Activated CD8-positive, alpha-beta memory T cell treated with anti-CD3 and anti-CD28 coated beads for 48 hours (primary cell): ENCODE measurements at regions not wholly inside any gene's neighbourhood (a gene's known extent, or its start where the extent isn't known, plus 50 kb on each side); places are given as distances from the start of the nearest gene placed in this dataset.

ENCODE experiments used
- DNase-seq, 3 experiments: peaks; one replicate each; pipeline ENCODE4 v3.0.0-alpha.2; 2020; ENCODE audit warnings: low read depth in 2 of 3, low spot score in 2 of 3

GRCh38 chr20:63100926-63101699 lies 94.3 kb upstream of the BHLHE23 start:
- no peak for DNase-seq

- DNase-seq: no peak
Observed at GRCh38 chr20:63100174-63100925, 93.6 kb upstream of the BHLHE23 start.

GRCh38 chr20:63099456-63100173 lies 92.9 kb upstream of the BHLHE23 start:
- DNase-seq: no peak

- no peak for DNase-seq
Observed at GRCh38 chr20:63098195-63098810, 91.5 kb upstream of the BHLHE23 start.

GRCh38 chr20:63097336-63097831 lies 90.6 kb upstream of the BHLHE23 start:
- no peak for DNase-seq

- DNase-seq: no peak
Observed at GRCh38 chr20:63096681-63097335, 90.0 kb upstream of the BHLHE23 start.

- DNase-seq: no peak
Observed at GRCh38 chr20:63095718-63096654, 89.2 kb upstream of the BHLHE23 start.

- DNase-seq: no peak
Observed at GRCh38 chr20:63094767-63095499, 88.2 kb upstream of the BHLHE23 start.

- no peak for DNase-seq
Observed at GRCh38 chr20:63093966-63094766, 87.4 kb upstream of the BHLHE23 start.

- DNase-seq: no peak
Observed at GRCh38 chr20:63092660-63093215, 86.0 kb upstream of the BHLHE23 start.

GRCh38 chr20:63091901-63092659 lies 85.3 kb upstream of the BHLHE23 start:
- DNase-seq: no peak

- DNase-seq: no peak
Observed at GRCh38 chr20:63090682-63091571, 84.2 kb upstream of the BHLHE23 start.

GRCh38 chr20:63090052-63090451 lies 83.3 kb upstream of the BHLHE23 start:
- DNase-seq: no peak

GRCh38 chr20:63089051-63089907 lies 82.5 kb upstream of the BHLHE23 start:
- no peak for DNase-seq
